ENCODE measurements at regions not wholly inside any gene's neighbourhood (a gene's known extent, or its start where the extent isn't known, plus 50 kb on each side); places are given as distances from the start of the nearest gene placed in this dataset.

- peak overlapping the region; percentile 37; the same call in 1 of the 2 replicates for H2AFZ ChIP-seq (ENCODE audit: low read length)
- ATAC-seq (peak; percentile 31), DNase-seq (peak; percentile 63)
- no peaks in the 10 kb centered on the region for H3K36me3 ChIP-seq (ENCODE audit: low read depth, low read length)
- H3K9ac ChIP-seq (ENCODE audit: low read length): no peak overlapping the region
- POLR2A ChIA-PET (ENCODE audit: unreplicated experiment): no interaction called here
- no peak for TF ChIP-seq EZH2phosphoT487 (IDR thresholded peaks at IDR 0.05; ENCODE audit: borderline replicate concordance, low read length)
- peak; percentile 74 for TF ChIP-seq CTCF (conservative IDR thresholded peaks at IDR 0.05; ENCODE audit: low read depth, low read length)
- no peaks in the 10 kb centered on the region for H3K27me3 ChIP-seq (ENCODE audit: low read length)
- no peaks in the 10 kb centered on the region for H3F3A ChIP-seq (ENCODE audit: low read length, unreplicated experiment)
- no peaks in the 10 kb centered on the region for H3K79me2 ChIP-seq (ENCODE audit: low read length)
- H3K4me3 ChIP-seq (ENCODE audit: low read length): no peak overlapping the region
- no TSS peak for BruUV-seq (replicated peaks)
- CTCF ChIA-PET: no interaction called here
- no peaks in the 10 kb centered on the region for H4K20me1 ChIP-seq (ENCODE audit: low read length)
- peak overlapping the region; percentile 20; the same call in 1 of the 2 replicates for H3K4me2 ChIP-seq (ENCODE audit: low read length)
- no peak overlapping the region for H3K27ac ChIP-seq (ENCODE audit: low read length)
- H3K4me1 ChIP-seq (ENCODE audit: insufficient read depth, low read length): peaks cover 8% of the 10 kb centered on the region; the same call in 1 of the 2 replicates
- H3K9me2 ChIP-seq (replicated peaks; ENCODE audit: low read length): no peaks in the 10 kb centered on the region
- intact Hi-C loops (cut with micrococcal nuclease): loop anchor here (5.0 to 10.0 kb wide), 2 partner anchors 237 to 474 kb away; no protein-coding TSS in a partner anchor
- no peaks in the 10 kb centered on the region for H3K9me3 ChIP-seq (ENCODE audit: low read length)
These were observed 904.3 kb downstream of the XPNPEP1 start for GRCh38 chr10:109019001-109019424.

- Histone ChIP-seq H3K79me2 (ENCODE audit: low read length) (no peaks in the 10 kb centered on the region), H3K27me3 (ENCODE audit: low read length) (no peaks in the 10 kb centered on the region), H3K27ac (ENCODE audit: low read length) (no peak overlapping the region), H3F3A (ENCODE audit: low read length, unreplicated experiment) (no peaks in the 10 kb centered on the region), H3K4me1 (ENCODE audit: insufficient read depth, low read length) (0 out of 2 replicates have a peak, but pooled peaks cover 3% of the 10 kb centered on the region), H3K4me2 (ENCODE audit: low read length) (no peak overlapping the region), H2AFZ (ENCODE audit: low read length) (no peak overlapping the region), H3K9me2 (replicated peaks; ENCODE audit: low read length) (no peaks in the 10 kb centered on the region), H3K9ac (ENCODE audit: low read length) (no peak overlapping the region), H4K20me1 (ENCODE audit: low read length) (no peaks in the 10 kb centered on the region), H3K36me3 (ENCODE audit: low read depth, low read length) (no peaks in the 10 kb centered on the region), H3K9me3 (ENCODE audit: low read length) (no peaks in the 10 kb centered on the region), H3K4me3 (ENCODE audit: low read length) (no peak overlapping the region)
- CTCF ChIA-PET: no interaction called here
- TF ChIP-seq EZH2phosphoT487 (IDR thresholded peaks at IDR 0.05; ENCODE audit: borderline replicate concordance, low read length): no peak
- no peak for TF ChIP-seq EZH2 (IDR thresholded peaks at IDR 0.05; ENCODE audit: low read length, unreplicated experiment)
- BruUV-seq (replicated peaks): no TSS peak
- intact Hi-C loops (cut with micrococcal nuclease): no loop called here
- POLR2A ChIA-PET (ENCODE audit: unreplicated experiment): no interaction called here
- ATAC-seq (no peak), DNase-seq (no peak)
These were observed 915.8 kb downstream of the XPNPEP1 start for GRCh38 chr10:109007514-109007913.

DNA sequence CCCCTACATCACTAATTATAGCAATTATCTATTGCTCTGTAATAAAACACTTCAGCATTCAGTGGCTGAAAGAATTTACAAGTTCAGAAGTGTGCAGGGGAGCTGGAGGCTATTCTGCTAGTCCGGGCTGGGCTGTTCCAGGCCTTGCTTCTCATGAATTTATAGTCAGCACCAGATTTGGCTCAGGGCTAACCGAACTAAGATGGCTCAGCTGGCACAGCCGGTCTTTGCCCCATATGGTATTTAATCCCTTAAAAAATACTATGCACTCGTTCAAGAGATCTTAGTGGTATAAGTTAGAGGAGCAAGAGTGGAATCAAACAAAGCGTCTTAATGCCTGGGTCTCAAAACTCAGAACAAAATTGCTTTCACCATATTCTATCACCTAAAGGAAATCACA is 932.9 kb downstream of the XPNPEP1 start:
- no peaks in the 10 kb centered on the region for H3K79me2 ChIP-seq (ENCODE audit: low read length)
- H3K27ac ChIP-seq (ENCODE audit: low read length): no peak overlapping the region
- H2AFZ ChIP-seq (ENCODE audit: low read length): no peak overlapping the region
- H4K20me1 ChIP-seq (ENCODE audit: low read length): no peaks in the 10 kb centered on the region
- POLR2A ChIA-PET (ENCODE audit: unreplicated experiment): no interaction called here
- DNase-seq (no peak), ATAC-seq (no peak)
- H3K27me3 ChIP-seq (ENCODE audit: low read length): no peaks in the 10 kb centered on the region
- H3K9ac ChIP-seq (ENCODE audit: low read length): no peak overlapping the region
- no peaks in the 10 kb centered on the region for H3K9me2 ChIP-seq (replicated peaks; ENCODE audit: low read length)
- intact Hi-C loops (cut with micrococcal nuclease): no loop called here
- CTCF ChIA-PET: no interaction called here
- H3K9me3 ChIP-seq (ENCODE audit: low read length): no peaks in the 10 kb centered on the region
- TF ChIP-seq EZH2phosphoT487 (IDR thresholded peaks at IDR 0.05; ENCODE audit: borderline replicate concordance, low read length) (no peak), CTCF (conservative IDR thresholded peaks at IDR 0.05; ENCODE audit: low read depth, low read length) (no peak), EZH2 (IDR thresholded peaks at IDR 0.05; ENCODE audit: low read length, unreplicated experiment) (no peak)
- no peak overlapping the region for H3K4me2 ChIP-seq (ENCODE audit: low read length)
- no peaks in the 10 kb centered on the region for H3K4me1 ChIP-seq (ENCODE audit: insufficient read depth, low read length)
- no TSS peak for BruUV-seq (replicated peaks)
- H3K4me3 ChIP-seq (ENCODE audit: low read length): no peak overlapping the region
- no peaks in the 10 kb centered on the region for H3F3A ChIP-seq (ENCODE audit: low read length, unreplicated experiment)
- H3K36me3 ChIP-seq (ENCODE audit: low read depth, low read length): no peaks in the 10 kb centered on the region
